K562 (cell line): ENCODE measurements at regions not wholly inside any gene's neighbourhood (a gene's known extent, or its start where the extent isn't known, plus 50 kb on each side); places are given as distances from the start of the nearest gene placed in this dataset.

ENCODE experiments used
- CHAMP1 ChIP-seq: fragments of 450-650 bp; IDR thresholded peaks from 2 replicates; pipeline ENCODE4 v1.6.1; 2016; ENCODE audit warnings: mild to moderate bottlenecking
- JUN ChIP-seq, 2 experiments: sonication (generic) in 1 of 2; formaldehyde crosslinking in 1 of 2; IDR thresholded peaks; 2 replicates each; pipeline versions ENCODE4 v1.6.1 to v1.8.0; 2012 to 2022; ENCODE audit warnings: borderline replicate concordance in 2 of 2, mild to moderate bottlenecking in 2 of 2, improper control_type of control experiment in 1 of 2, low read depth in 1 of 2, low read length in 1 of 2, missing genetic modification reagents in 1 of 2
- MNT ChIP-seq, 2 experiments: fragments of 450-650 bp; conservative IDR thresholded peaks; 2 replicates each; pipeline ENCODE4 v1.6.1; 2017; ENCODE audit warnings: mild to moderate bottlenecking in 2 of 2, moderate library complexity in 2 of 2
- ZNF398 ChIP-seq: fragments of 250-450 bp; sonication (Bioruptor Pico); IDR thresholded peaks from 2 replicates; pipeline ENCODE4 v1.8.0; 2021; ENCODE audit warnings: moderate library complexity, mild to moderate bottlenecking, inconsistent platforms

DNA sequence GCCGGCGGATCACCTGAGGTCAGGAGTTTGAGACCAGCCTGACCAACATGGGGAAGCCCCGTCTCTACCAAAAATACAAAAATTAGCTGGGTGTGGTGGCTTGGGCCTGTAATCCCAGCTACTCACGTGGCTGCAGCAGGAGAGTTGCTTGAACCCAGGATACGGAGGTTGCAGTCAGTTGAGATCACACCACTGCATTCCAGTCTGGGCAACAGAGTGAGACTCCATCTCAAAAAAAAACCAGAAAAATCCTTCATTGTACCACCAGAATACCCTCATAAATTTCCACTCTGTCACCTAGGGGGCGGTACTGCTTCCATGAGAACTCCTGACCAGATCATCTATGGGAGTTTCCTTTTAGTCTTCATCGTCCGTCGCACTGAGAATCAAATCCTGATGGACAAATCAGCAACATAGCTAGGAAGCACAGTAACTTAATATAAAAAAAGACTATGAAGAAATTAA, 225.8 kb upstream of the KLF14 start (continued):
- TF ChIP-seq CHAMP1 (no peak), JUN (IDR thresholded peaks at IDR 0.05; ENCODE audit: borderline replicate concordance, low read depth, low read length) (0 out of 2 replicates have a peak, but pooled peaks have one; percentile 28), JUN (CRISPR knock-in tag; IDR thresholded peaks at IDR 0.05; ENCODE audit: borderline replicate concordance) (no peak), MNT (conservative IDR thresholded peaks at IDR 0.05) (0 out of 4 replicates have a peak, but pooled peaks of 1 of the 2 experiments have one; percentile 19), ZNF398 (CRISPR knock-in tag) (no peak)
